Fibroblast of lung (primary cell): ENCODE measurements at regions not wholly inside any gene's neighbourhood (a gene's known extent, or its start where the extent isn't known, plus 50 kb on each side); places are given as distances from the start of the nearest gene placed in this dataset.

Experiments
- CTCF ChIP-seq, 2 donors: IDR thresholded peaks in 1 of 2; conservative IDR thresholded peaks in 1 of 2; 1 replicate in 1 of 2; 2 replicates in 1 of 2; pipeline ENCODE4 v1.5.1; 2011 to 2012; ENCODE audit warnings: low read length in 2 of 2, control low read depth in 1 of 2, inconsistent platforms in 1 of 2, low read depth in 1 of 2, mild to moderate bottlenecking in 1 of 2
- EZH2 ChIP-seq: IDR thresholded peaks from 2 replicates; pipeline ENCODE4 v1.5.1; 2012; ENCODE audit warnings: low read length, control low read depth, mild to moderate bottlenecking; ENCODE audit errors: missing control alignments

GRCh38 chr10:123584419-123584775 lies 81.8 kb upstream of the GPR26 start:
- TF ChIP-seq CTCF (conservative IDR thresholded peaks at IDR 0.05 in 1 of 2, IDR thresholded peaks at IDR 0.05 in 1 of 2; ENCODE audit: low read depth in 1 of 2, low read length in 2 of 2) (no peak), EZH2 (no peak)
